PC-3 (cell line): ENCODE measurements at regions not wholly inside any gene's neighbourhood (a gene's known extent, or its start where the extent isn't known, plus 50 kb on each side); places are given as distances from the start of the nearest gene placed in this dataset.

ENCODE experiments used
- CTCF ChIP-seq: fragments of 300-600 bp; sonication (generic); conservative IDR thresholded peaks from 2 replicates; pipeline ENCODE4 v1.5.1; 2017; ENCODE audit warnings: antibody characterized with exemption, low read depth, mild to moderate bottlenecking, low read length
- EZH2 ChIP-seq: fragments of 300-600 bp; sonication (generic); IDR thresholded peaks from one replicate; pipeline ENCODE4 v1.6.1; 2017; ENCODE audit warnings: antibody characterized with exemption, mild to moderate bottlenecking, low read length; ENCODE audit not compliant: unreplicated experiment
- EZH2phosphoT487 ChIP-seq: fragments of 300-600 bp; sonication (generic); IDR thresholded peaks from 2 replicates; pipeline ENCODE4 v1.6.1; 2018; ENCODE audit warnings: mild to moderate bottlenecking, antibody characterized with exemption, low read length, borderline replicate concordance

DNA sequence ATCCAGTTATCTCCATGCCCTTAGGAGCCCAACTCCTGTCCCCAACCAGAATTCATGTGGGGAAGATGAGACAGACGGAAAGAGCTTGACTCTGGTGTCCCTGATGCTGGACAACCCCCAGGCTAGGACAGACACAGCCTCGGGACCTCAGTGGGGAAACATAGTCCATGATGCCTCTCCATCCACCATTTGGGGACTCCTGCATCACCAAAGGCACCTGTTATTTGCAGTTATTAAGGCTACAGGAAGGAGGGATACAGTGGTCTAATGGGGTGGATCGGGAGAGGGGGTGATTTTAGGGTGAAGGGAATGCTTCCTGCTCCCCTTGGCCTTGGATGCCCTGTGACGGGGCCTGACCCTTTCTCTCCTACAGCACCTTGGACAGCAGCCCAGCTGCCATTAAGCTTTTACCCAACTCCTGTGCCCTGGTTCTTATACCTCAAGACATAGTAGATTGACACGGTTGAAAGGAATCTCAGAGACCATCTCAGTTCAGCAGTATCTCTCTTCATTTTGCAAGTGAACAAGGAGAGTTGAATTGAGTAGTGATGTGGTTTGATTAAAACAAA lies 111.6 kb downstream of the MATN1 start:
- TF ChIP-seq CTCF (no peak), EZH2 (no peak), EZH2phosphoT487 (no peak)
